Adrenal gland (tissue), 5 donors: ENCODE measurements at regions not wholly inside any gene's neighbourhood (a gene's known extent, or its start where the extent isn't known, plus 50 kb on each side); places are given as distances from the start of the nearest gene placed in this dataset.

Experiments
- POLR2A ChIP-seq, 2 donors: fragments of 450-650 bp; IDR thresholded peaks; one replicate each; pipeline ENCODE4 v1.6.1; 2017; ENCODE audit warnings: antibody characterized with exemption in 2 of 2, mild to moderate bottlenecking in 2 of 2, moderate library complexity in 1 of 2
- TF ChIP-seq, protein P1 (sequence below), 6 experiments: fragments of 450-650 bp in 4 of 6; fragments of 200-600 bp in 2 of 6; sonication (generic) in 1 of 6; IDR thresholded peaks; 1 replicate in 5 of 6; 2 replicates in 1 of 6; pipeline versions ENCODE4 v1.5.1 to v1.8.0; 2016 to 2021; ENCODE audit warnings: antibody characterized with exemption in 6 of 6, mild to moderate bottlenecking in 2 of 6, moderate library complexity in 1 of 6
- donor health status: DM: no; HTN: no; CAD: no.

DNA sequence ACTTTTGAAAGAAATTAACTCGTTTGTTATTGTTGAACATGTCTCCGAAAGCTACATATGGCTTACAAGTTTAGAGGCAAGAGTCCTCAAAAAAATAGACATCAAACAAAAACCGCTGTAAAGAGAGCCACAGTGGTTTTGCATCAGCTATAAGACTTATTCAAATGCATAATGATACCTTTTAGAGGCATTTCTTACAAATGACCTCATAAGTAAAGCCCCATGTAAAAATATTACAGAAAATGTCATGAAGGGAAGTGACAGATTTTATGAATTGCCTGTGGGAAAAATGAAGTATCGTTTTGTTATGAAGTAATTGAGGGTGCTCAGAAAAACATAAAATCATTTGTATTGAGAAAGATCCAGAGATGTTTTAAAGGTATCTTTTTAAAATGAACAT, 598.0 kb downstream of the NXPH1 start:
- TF ChIP-seq, protein P1, sequence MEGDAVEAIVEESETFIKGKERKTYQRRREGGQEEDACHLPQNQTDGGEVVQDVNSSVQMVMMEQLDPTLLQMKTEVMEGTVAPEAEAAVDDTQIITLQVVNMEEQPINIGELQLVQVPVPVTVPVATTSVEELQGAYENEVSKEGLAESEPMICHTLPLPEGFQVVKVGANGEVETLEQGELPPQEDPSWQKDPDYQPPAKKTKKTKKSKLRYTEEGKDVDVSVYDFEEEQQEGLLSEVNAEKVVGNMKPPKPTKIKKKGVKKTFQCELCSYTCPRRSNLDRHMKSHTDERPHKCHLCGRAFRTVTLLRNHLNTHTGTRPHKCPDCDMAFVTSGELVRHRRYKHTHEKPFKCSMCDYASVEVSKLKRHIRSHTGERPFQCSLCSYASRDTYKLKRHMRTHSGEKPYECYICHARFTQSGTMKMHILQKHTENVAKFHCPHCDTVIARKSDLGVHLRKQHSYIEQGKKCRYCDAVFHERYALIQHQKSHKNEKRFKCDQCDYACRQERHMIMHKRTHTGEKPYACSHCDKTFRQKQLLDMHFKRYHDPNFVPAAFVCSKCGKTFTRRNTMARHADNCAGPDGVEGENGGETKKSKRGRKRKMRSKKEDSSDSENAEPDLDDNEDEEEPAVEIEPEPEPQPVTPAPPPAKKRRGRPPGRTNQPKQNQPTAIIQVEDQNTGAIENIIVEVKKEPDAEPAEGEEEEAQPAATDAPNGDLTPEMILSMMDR (IDR thresholded peaks at IDR 0.05) = no peak
- TF ChIP-seq POLR2A (IDR thresholded peaks at IDR 0.05) = no peak
